ENCODE measurements at regions not wholly inside any gene's neighbourhood (a gene's known extent, or its start where the extent isn't known, plus 50 kb on each side); places are given as distances from the start of the nearest gene placed in this dataset.

GRCh38 chr1:172763057-172763456, 104.2 kb downstream of the FASLG start:
- intact Hi-C loops (cut with DNase I; ENCODE audit: low total_unique reads): no loop called here
- H3K4me1 ChIP-seq: no peaks in the 10 kb centered on the region
- no peaks in the 10 kb centered on the region for H3K27me3 ChIP-seq
- no peak overlapping the region for H3K27ac ChIP-seq
- no peak for TF ChIP-seq POLR2AphosphoS5 (IDR thresholded peaks at IDR 0.05)
- no peak for TF ChIP-seq POLR2A (IDR thresholded peaks at IDR 0.05)
- TF ChIP-seq CTCF (IDR thresholded peaks at IDR 0.05): no peak
- no peak overlapping the region for H3K4me3 ChIP-seq
- H3K36me3 ChIP-seq: no peaks in the 10 kb centered on the region
- no peaks in the 10 kb centered on the region for H3K9me3 ChIP-seq
- DNase-seq (ENCODE audit: low spot score in 2 of 2): no peak

GRCh38 chr1:172764378-172764777, 105.5 kb downstream of the FASLG start:
- H3K27me3 ChIP-seq: no peaks in the 10 kb centered on the region
- no peak overlapping the region for H3K27ac ChIP-seq
- no peaks in the 10 kb centered on the region for H3K9me3 ChIP-seq
- TF ChIP-seq CTCF (IDR thresholded peaks at IDR 0.05): no peak
- TF ChIP-seq POLR2AphosphoS5 (IDR thresholded peaks at IDR 0.05): no peak
- TF ChIP-seq POLR2A (IDR thresholded peaks at IDR 0.05): no peak
- H3K4me3 ChIP-seq: no peak overlapping the region
- no peaks in the 10 kb centered on the region for H3K36me3 ChIP-seq
- intact Hi-C loops (cut with DNase I; ENCODE audit: low total_unique reads): no loop called here
- no peak for DNase-seq (ENCODE audit: low spot score in 2 of 2)
- H3K4me1 ChIP-seq: no peaks in the 10 kb centered on the region

DNA sequence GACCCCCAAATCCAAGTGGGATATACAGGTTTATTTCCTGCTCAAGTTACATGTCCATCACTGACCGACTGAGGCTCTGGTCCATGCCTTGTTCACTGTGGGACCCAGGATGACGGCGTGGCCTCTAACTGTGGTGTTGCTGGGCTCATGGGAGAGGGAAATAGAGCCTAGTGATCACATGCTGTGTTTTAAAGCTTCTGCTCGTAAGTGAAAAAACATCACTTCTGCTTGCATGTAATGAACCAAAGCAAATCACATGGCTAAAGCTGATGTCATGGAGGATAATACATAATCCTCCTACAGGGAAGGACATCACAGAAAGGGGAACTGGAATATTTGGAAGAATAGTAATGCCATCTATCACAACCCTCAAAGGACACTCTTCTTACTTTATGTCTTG, 107.6 kb downstream of the FASLG start:
- Histone ChIP-seq H3K4me3 (no peak overlapping the region), H3K9me3 (no peaks in the 10 kb centered on the region), H3K4me1 (no peaks in the 10 kb centered on the region), H3K36me3 (no peaks in the 10 kb centered on the region), H3K27ac (no peak overlapping the region), H3K27me3 (no peaks in the 10 kb centered on the region)
- intact Hi-C loops (cut with DNase I; ENCODE audit: low total_unique reads): no loop called here
- no peak for TF ChIP-seq CTCF (IDR thresholded peaks at IDR 0.05)
- TF ChIP-seq POLR2AphosphoS5 (IDR thresholded peaks at IDR 0.05): no peak
- no peak for TF ChIP-seq POLR2A (IDR thresholded peaks at IDR 0.05)
- no peak for DNase-seq (ENCODE audit: low spot score in 2 of 2)

DNA sequence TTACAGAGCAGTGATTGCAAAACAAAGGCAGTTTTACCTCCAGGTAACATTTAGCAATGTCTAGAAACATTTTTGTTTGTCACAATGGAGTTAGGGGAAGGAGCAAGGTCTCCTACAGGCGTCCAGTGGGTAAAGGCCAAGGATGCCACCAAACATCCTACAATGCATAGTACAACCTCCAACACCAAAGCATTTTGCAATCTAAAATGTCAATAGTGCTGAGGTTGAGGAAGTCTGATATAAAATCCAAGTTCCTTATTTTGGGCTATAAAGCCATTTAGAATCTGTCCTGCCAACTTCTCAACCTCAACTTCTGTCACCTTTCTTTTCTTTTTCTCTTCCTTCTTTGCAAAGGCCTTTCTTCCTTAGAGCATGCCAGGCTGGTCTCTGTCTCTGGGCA, 111.2 kb downstream of the FASLG start:
- Histone ChIP-seq H3K36me3 (no peaks in the 10 kb centered on the region), H3K27me3 (no peaks in the 10 kb centered on the region), H3K27ac (no peak overlapping the region), H3K4me1 (no peaks in the 10 kb centered on the region), H3K9me3 (no peaks in the 10 kb centered on the region), H3K4me3 (no peak overlapping the region)
- intact Hi-C loops (cut with DNase I; ENCODE audit: low total_unique reads): no loop called here
- TF ChIP-seq POLR2A (IDR thresholded peaks at IDR 0.05): no peak
- no peak for TF ChIP-seq POLR2AphosphoS5 (IDR thresholded peaks at IDR 0.05)
- no peak for TF ChIP-seq CTCF (IDR thresholded peaks at IDR 0.05)
- no peak for DNase-seq (ENCODE audit: low spot score in 2 of 2)

- TF ChIP-seq CTCF (IDR thresholded peaks at IDR 0.05): no peak
- no peak for TF ChIP-seq POLR2A (IDR thresholded peaks at IDR 0.05)
- no peak for TF ChIP-seq POLR2AphosphoS5 (IDR thresholded peaks at IDR 0.05)
- H3K36me3 ChIP-seq: no peaks in the 10 kb centered on the region
- H3K27ac ChIP-seq: no peak overlapping the region
- no peaks in the 10 kb centered on the region for H3K9me3 ChIP-seq
- no peaks in the 10 kb centered on the region for H3K4me1 ChIP-seq
- no peak overlapping the region for H3K4me3 ChIP-seq
- intact Hi-C loops (cut with DNase I; ENCODE audit: low total_unique reads): loop anchor here (2.0 kb wide), 1 partner anchor 38 kb away; no protein-coding TSS in a partner anchor
- no peaks in the 10 kb centered on the region for H3K27me3 ChIP-seq
- no peak for DNase-seq (ENCODE audit: low spot score in 2 of 2)
Measured at GRCh38 chr1:172774561-172774960, 115.7 kb downstream of the FASLG start.

Measured in breast epithelium (tissue), 4 donors.